ENCODE measurements at regions not wholly inside any gene's neighbourhood (a gene's known extent, or its start where the extent isn't known, plus 50 kb on each side); places are given as distances from the start of the nearest gene placed in this dataset.

DNA sequence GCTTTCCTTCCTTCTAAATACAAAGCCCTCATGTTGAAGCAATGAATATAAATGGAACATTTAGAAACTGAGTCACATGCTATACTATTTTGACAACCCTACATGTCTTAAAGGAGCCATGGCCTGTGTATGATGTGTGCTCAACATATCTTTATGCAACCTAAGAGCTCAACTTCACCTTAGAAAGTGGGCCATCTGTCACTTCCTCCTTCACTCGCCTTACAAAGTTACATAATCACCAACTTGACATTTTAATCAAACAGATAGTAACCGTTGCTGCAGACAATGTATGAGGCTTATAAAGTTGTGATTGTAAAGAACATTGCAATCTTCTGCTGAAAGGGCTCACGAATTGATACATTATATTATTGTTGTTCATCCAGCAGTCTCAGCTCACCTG lies 163.6 kb downstream of the SERPINI1 start:
- TF ChIP-seq CTCF (IDR thresholded peaks at IDR 0.05) (no peak), POLR2A (IDR thresholded peaks at IDR 0.05) (no peak)
